ENCODE measurements at regions not wholly inside any gene's neighbourhood (a gene's known extent, or its start where the extent isn't known, plus 50 kb on each side); places are given as distances from the start of the nearest gene placed in this dataset.
A peak's percentile ranks its signal among the peaks of the same experiment; 100 is the strongest.

DNA sequence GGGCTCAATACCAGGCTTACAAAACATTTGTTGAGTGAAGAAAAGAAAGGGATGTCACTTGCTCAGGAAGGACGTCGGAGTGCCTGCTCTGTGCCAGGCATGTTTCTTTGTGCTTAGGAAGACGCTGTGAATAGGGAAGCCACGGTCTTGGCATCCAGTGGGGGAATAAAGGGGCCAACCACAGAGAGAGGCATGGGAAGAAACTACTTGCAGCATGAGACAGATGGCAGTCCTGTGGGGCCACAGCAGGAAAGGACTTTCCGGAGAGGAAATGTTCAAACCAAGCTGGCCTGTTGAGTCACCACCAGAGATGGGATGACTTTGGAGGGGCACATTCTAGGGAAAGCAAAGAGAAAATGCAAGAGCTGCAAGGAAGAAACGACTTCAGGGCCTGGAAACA is 173.2 kb downstream of the CDH26 start:
- TF ChIP-seq, protein P1, sequence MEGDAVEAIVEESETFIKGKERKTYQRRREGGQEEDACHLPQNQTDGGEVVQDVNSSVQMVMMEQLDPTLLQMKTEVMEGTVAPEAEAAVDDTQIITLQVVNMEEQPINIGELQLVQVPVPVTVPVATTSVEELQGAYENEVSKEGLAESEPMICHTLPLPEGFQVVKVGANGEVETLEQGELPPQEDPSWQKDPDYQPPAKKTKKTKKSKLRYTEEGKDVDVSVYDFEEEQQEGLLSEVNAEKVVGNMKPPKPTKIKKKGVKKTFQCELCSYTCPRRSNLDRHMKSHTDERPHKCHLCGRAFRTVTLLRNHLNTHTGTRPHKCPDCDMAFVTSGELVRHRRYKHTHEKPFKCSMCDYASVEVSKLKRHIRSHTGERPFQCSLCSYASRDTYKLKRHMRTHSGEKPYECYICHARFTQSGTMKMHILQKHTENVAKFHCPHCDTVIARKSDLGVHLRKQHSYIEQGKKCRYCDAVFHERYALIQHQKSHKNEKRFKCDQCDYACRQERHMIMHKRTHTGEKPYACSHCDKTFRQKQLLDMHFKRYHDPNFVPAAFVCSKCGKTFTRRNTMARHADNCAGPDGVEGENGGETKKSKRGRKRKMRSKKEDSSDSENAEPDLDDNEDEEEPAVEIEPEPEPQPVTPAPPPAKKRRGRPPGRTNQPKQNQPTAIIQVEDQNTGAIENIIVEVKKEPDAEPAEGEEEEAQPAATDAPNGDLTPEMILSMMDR (IDR thresholded peaks at IDR 0.05; ENCODE audit: control insufficient read depth, insufficient read depth, low read depth, low read length, missing control alignments): no peak
- no peak overlapping the region for H3K4me3 ChIP-seq (ENCODE audit: control insufficient read depth, low read depth, low read length)
- no peak for DNase-seq (ENCODE audit: low read depth)

DNA sequence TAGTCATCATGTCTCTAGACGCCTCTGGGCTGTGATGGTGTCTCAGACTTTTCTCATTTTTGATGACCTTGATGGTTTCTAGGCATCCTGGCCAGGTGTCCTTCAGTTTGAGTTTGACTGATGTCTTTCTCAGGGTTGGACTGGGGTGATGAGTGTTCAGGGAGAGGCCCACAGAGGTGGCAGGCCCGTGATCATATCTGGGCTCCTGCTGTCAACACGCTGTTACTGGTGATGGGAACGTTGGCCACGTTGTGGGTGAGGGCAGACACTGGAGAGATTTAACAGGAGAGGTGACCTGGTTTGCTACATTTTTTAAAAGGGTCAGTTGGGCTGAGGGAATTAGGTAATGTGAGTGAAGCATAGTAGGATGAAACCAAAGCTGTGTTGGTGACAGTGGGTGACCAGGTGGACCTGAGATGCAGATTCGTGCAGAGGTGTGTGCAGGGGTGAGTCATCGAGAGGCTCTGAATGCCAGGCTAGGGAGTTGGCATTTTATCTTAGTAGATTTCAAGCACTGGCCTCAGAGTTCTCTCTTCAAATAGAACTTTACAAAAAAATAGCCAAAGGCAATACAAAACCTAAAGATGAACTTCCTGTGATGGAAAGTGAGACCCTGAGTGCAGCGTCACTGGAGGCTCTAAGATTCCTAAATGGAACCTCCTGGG is 174.1 kb downstream of the CDH26 start:
- no peak for DNase-seq (ENCODE audit: low read depth)
- H3K4me3 ChIP-seq (ENCODE audit: control insufficient read depth, low read depth, low read length): no peak overlapping the region
- TF ChIP-seq, protein P1 (IDR thresholded peaks at IDR 0.05; ENCODE audit: control insufficient read depth, insufficient read depth, low read depth, low read length, missing control alignments): no peak

DNA sequence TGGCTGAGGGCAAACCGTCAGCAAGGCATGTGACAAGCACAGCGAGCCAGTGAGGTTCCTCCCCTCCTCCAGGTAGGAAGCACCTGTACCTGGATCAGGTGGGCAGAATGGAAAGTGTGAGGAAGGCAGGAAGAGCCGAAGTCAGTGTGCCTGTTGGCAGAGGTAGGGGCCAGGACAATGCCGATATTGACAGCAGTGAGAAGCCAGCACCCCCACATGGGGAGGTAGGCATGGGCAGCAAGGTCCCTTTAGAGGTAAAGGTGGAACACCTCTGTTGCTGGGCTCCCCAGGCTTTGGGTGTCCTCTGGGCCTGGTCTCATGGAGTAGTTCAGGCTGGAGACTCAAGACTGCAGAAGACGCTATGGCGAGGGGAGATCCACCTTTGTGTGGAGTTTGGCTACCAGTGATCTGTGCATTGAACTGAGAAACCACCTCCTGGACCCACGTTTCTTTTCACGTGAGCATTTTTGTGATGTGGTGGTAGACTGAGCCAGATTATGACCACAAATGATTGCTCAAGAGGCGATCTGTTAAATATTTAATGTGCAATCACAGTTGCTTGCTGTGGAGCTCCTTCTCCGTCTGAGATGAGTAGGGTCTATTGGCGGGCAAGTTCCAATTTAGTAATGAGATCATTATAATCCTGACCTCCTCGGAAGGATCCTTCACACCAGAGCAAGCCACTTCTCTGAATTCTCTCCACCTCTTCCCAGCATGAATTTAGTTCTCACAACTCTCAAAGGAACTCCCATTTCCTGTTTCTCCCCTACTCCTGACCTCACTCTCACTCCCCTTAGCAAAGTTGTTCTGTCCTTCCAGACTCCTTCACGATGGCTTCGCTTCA is 174.8 kb downstream of the CDH26 start:
- H3K4me3 ChIP-seq (ENCODE audit: control insufficient read depth, low read depth, low read length): no peak overlapping the region
- no peak for DNase-seq (ENCODE audit: low read depth)
- TF ChIP-seq, protein P1 (IDR thresholded peaks at IDR 0.05; ENCODE audit: control insufficient read depth, insufficient read depth, low read depth, low read length, missing control alignments): no peak

DNA sequence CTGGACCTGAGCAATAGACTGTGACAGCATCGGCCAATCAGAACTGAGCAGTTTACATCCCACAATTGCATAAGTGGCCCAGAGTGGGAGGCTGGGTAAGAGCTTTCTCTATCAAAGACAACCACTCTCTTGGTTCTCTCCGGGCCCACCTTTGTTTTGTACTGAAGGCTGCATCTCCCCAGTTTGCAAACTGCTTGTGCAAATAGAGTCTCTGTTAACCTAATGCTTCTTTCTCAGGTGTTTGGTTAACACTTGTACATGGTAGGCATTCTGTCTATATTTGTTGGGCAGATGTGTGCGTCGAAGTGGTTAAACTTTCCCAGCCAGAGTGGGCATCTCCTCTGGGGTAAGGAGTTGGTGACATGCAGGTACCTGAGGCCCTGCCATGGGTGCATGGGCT is 177.1 kb downstream of the CDH26 start:
- TF ChIP-seq, protein P1 (IDR thresholded peaks at IDR 0.05; ENCODE audit: control insufficient read depth, insufficient read depth, low read depth, low read length, missing control alignments): no peak

DNA sequence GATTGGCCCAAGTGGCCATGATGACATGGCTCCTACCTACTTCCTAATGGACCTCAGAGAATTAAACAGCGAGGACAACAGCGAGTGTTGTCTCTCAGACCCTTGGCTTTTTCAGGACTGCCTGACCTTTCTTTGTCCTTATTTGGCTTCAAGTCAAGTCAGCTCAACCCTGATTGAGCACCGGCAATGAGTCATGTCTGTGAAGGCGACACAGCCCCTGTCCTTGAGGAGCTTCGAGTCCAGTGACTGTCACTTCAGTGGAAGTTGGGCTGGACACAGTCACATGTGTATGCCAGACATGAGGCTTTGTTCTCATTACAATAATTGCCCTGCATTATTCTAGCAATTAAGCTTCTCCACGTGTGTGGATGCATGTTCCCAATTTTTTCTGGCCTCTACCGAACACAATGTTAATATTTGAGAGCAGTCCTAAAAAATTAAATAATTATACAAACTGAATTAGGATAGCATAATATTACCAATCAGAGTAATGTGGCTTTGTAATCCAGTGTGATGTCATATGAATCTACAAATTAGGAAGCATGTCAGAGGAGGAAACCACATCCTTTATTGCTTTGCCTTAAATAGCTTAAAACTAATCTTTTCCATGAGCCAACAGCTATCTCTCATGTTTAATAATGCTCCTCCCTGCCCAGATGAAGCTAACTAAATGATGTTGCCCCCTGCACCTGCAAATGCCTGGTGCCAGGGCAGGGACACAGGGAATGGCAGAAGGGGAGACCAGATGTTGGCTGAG is 178.6 kb downstream of the CDH26 start:
- H3K4me3 ChIP-seq (ENCODE audit: control insufficient read depth, low read depth, low read length): no peak overlapping the region
- TF ChIP-seq, protein P1 (IDR thresholded peaks at IDR 0.05; ENCODE audit: control insufficient read depth, insufficient read depth, low read depth, low read length, missing control alignments): no peak

More for the DNA sequence above, 177.1 kb downstream of the CDH26 start:
- no peak overlapping the region for H3K4me3 ChIP-seq (ENCODE audit: control insufficient read depth, low read depth, low read length)
- DNase-seq (ENCODE audit: low read depth): no peak

DNA sequence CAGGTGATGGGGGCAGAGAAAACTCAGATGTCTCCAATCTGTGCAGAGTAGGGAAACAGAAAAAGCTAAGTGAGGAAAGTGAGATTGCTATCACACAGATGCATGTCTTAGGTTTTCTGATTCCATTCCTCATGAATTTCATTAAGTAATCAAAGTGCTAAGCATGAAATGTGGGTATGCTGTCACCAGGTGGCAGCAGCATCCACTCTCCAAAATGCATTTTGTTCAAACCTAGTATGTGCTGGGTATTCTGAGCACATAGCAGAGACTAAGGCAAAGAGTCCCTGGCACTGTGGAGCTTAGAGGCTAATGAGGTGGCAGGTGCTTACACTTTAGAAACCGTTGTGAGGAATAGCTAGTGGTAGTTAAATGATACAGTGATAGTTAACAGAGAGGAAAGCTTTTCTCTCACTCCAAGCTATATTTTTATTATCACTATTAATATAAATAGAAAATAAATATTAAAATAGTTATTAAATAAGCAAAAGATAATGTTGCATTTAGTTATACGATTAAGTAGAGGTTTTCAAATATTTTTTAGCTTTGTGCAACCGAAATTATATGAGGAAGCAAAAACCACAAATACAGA is 179.5 kb downstream of the CDH26 start:
- no peak for DNase-seq (ENCODE audit: low read depth)
- TF ChIP-seq, protein P1 (IDR thresholded peaks at IDR 0.05; ENCODE audit: control insufficient read depth, insufficient read depth, low read depth, low read length, missing control alignments): peak; percentile 68
- peak overlapping the region; percentile 58 for H3K4me3 ChIP-seq (ENCODE audit: control insufficient read depth, low read depth, low read length)

More for the DNA sequence above, 178.6 kb downstream of the CDH26 start:
- no peak for DNase-seq (ENCODE audit: low read depth)
